C4-2B (cell line): ENCODE measurements at regions not wholly inside any gene's neighbourhood (a gene's known extent, or its start where the extent isn't known, plus 50 kb on each side); places are given as distances from the start of the nearest gene placed in this dataset.

Source experiments
- CTCF ChIP-seq: fragments of 450-650 bp; conservative IDR thresholded peaks from 2 replicates; pipeline ENCODE4 v1.5.1; 2017; ENCODE audit warnings: mild to moderate bottlenecking
- ZFX ChIP-seq: fragments of 450-650 bp; IDR thresholded peaks from 2 replicates; pipeline ENCODE4 v1.6.1; 2017

GRCh38 chr20:1748777-1749176, 91.2 kb upstream of the SIRPG start:
- no peak for TF ChIP-seq CTCF
- no peak for TF ChIP-seq ZFX
